ENCODE measurements at regions not wholly inside any gene's neighbourhood (a gene's known extent, or its start where the extent isn't known, plus 50 kb on each side); places are given as distances from the start of the nearest gene placed in this dataset.

GRCh38 chr5:87588316-87588715 lies 175.6 kb upstream of the CCNH start:
- TF ChIP-seq CTCF (IDR thresholded peaks at IDR 0.05) (no peak), EZH2 (IDR thresholded peaks at IDR 0.05; ENCODE audit: borderline replicate concordance, insufficient read depth, low read depth, low read length, poor library complexity, severe bottlenecking) (no peak)

All from B cell (primary cell).